HepG2 (cell line): ENCODE measurements at regions not wholly inside any gene's neighbourhood (a gene's known extent, or its start where the extent isn't known, plus 50 kb on each side); places are given as distances from the start of the nearest gene placed in this dataset.

Experiments
- ATAC-seq: fragments of 200-7000 bp; cut with Tn5 transposase; 3 replicates; pipeline ENCODE4 v1.9.1; 2020; ENCODE audit warnings: mild to moderate bottlenecking, moderate library complexity
- BruUV-seq: library from RNA; stranded (reverse); fragments of 400-500 nt; replicated peaks from 2 replicates; lab custom pipeline; 2021; lab: Mats Ljungman, UMichigan
- CTCF ChIA-PET: fragments of 300-600 bp; formaldehyde crosslinking; extraction: SDS; loops from one replicate; lab custom pipeline; 2021; ENCODE audit warnings: low total read pairs, inconsistent platforms, low intra/inter-chr PET ratio; lab: Yijun Ruan, JAX
- POLR2A ChIA-PET: fragments of 350-600 bp; sonication (Branson Sonifier 250); formaldehyde crosslinking; loops from one replicate; lab custom pipeline; 2020; ENCODE audit warnings: antibody characterized with exemption, inconsistent platforms; lab: Yijun Ruan, JAX
- DNase-seq: peaks from one replicate; pipeline ENCODE4 v3.0.0-alpha.2; 2015; ENCODE audit warnings: low spot score
- FAIRE-seq: peaks from 3 replicates; lab custom pipeline; 2011; peaks lifted over from hg19 to GRCh38; lab: Jason Lieb, UNC
- H2AFZ ChIP-seq: one replicate; pipeline ENCODE4 v1.6.1; 2011; ENCODE audit warnings: low read length, inconsistent platforms
- H3K27ac ChIP-seq: fragments of 300-600 bp; 3 replicates; pipeline ENCODE4 v1.8.0; 2011; ENCODE audit warnings: mixed run types, mild to moderate bottlenecking, mixed read lengths, low read length, inconsistent platforms; ENCODE audit not compliant: insufficient read depth; ENCODE audit errors: extremely low read length
- H3K27me3 ChIP-seq, 2 experiments: fragments of 200-600 bp in 1 of 2; 2 replicates in 1 of 2; 3 replicates in 1 of 2; pipeline versions ENCODE4 v1.6.0 to v1.8.0; 2011; ENCODE audit warnings: low read length in 2 of 2, mild to moderate bottlenecking in 2 of 2, moderate library complexity in 2 of 2, inconsistent platforms in 1 of 2; ENCODE audit not compliant: insufficient read depth in 2 of 2, control insufficient read depth in 1 of 2
- H3K36me3 ChIP-seq, 2 experiments: fragments of 200-600 bp in 1 of 2; replicated peaks in 1 of 2; 2 replicates in 1 of 2; 3 replicates in 1 of 2; pipeline versions ENCODE4 v1.5.1 to v1.8.0; 2011; ENCODE audit warnings: low read length in 2 of 2, inconsistent platforms in 1 of 2; ENCODE audit not compliant: insufficient read depth in 2 of 2, control insufficient read depth in 1 of 2
- H3K4me1 ChIP-seq: 2 replicates; pipeline ENCODE4 v1.5.1; 2012; ENCODE audit warnings: low read length, inconsistent platforms; ENCODE audit not compliant: insufficient read depth
- H3K4me2 ChIP-seq: 2 replicates; pipeline ENCODE4 v1.6.0; 2011; ENCODE audit warnings: low read depth, low read length, inconsistent platforms
- H3K4me3 ChIP-seq, 3 experiments: fragments of 200-600 bp in 1 of 3; sonication (generic), shearing (Covaris generic) in 1 of 3; replicated peaks in 1 of 3; 2 replicates each; pipeline ENCODE4 v1.5.1; 2011 to 2016; ENCODE audit warnings: low read length in 3 of 3, inconsistent platforms in 2 of 3, low read depth in 2 of 3, mild to moderate bottlenecking in 2 of 3, control low read depth in 1 of 3, mixed read lengths in 1 of 3; ENCODE audit not compliant: insufficient read depth in 1 of 3
- H3K79me2 ChIP-seq: one replicate; pipeline ENCODE4 v1.6.1; 2011; ENCODE audit warnings: low read length, inconsistent platforms; ENCODE audit not compliant: insufficient read depth
- H3K9ac ChIP-seq: 2 replicates; pipeline ENCODE4 v1.6.0; 2011; ENCODE audit warnings: mild to moderate bottlenecking, low read depth, low read length, inconsistent platforms; ENCODE audit not compliant: insufficient read depth
- H3K9me3 ChIP-seq: 2 replicates; pipeline ENCODE4 v1.5.1; 2012; ENCODE audit warnings: mild to moderate bottlenecking, low read length
- H4K20me1 ChIP-seq: 2 replicates; pipeline ENCODE4 v1.6.0; 2011; ENCODE audit warnings: inconsistent platforms, mild to moderate bottlenecking, low read length, moderate library complexity; ENCODE audit not compliant: insufficient read depth
- ADNP ChIP-seq: sonication (generic); formaldehyde crosslinking; IDR thresholded peaks from 2 replicates; pipeline ENCODE4 v1.4.0; 2020; ENCODE audit warnings: missing genetic modification reagents
- ATM ChIP-seq: fragments of 450-650 bp; IDR thresholded peaks from 2 replicates; pipeline ENCODE4 v1.7.1; 2017; ENCODE audit warnings: mild to moderate bottlenecking, borderline replicate concordance
- EEA1 ChIP-seq: sonication (generic); formaldehyde crosslinking; IDR thresholded peaks from 2 replicates; pipeline ENCODE4 v1.5.1; 2020; ENCODE audit warnings: mild to moderate bottlenecking, missing genetic modification reagents, borderline replicate concordance
- FLYWCH1 ChIP-seq: sonication (generic); formaldehyde crosslinking; IDR thresholded peaks from 2 replicates; pipeline ENCODE4 v1.8.1; 2023; ENCODE audit warnings: mild to moderate bottlenecking, missing genetic modification reagents
- HNRNPK ChIP-seq: fragments of 200-400 bp; formaldehyde crosslinking; IDR thresholded peaks from 2 replicates; pipeline ENCODE4 v1.6.1; 2018; ENCODE audit warnings: low read length, low read depth, moderate library complexity, mild to moderate bottlenecking; ENCODE audit not compliant: poor library complexity, severe bottlenecking
- IRF1 ChIP-seq: sonication (generic); formaldehyde crosslinking; IDR thresholded peaks from 2 replicates; pipeline ENCODE4 v1.4.0; 2020; ENCODE audit warnings: low read depth, mild to moderate bottlenecking, missing genetic modification reagents
- LRRFIP1 ChIP-seq: sonication (generic); formaldehyde crosslinking; conservative IDR thresholded peaks from 2 replicates; pipeline ENCODE4 v1.4.0; 2020; ENCODE audit warnings: missing genetic modification reagents
- PHF8 ChIP-seq: sonication (generic); formaldehyde crosslinking; IDR thresholded peaks from 2 replicates; pipeline ENCODE4 v1.5.0; 2020; ENCODE audit warnings: missing genetic modification reagents
- RBM22 ChIP-seq: fragments of 200-400 bp; formaldehyde crosslinking; optimal IDR thresholded peaks from 2 replicates; pipeline ENCODE3; 2017; ENCODE audit warnings: mild to moderate bottlenecking, low read length, moderate library complexity
- REL ChIP-seq: sonication (generic); formaldehyde crosslinking; conservative IDR thresholded peaks from 2 replicates; pipeline ENCODE4 v1.8.0; 2022; ENCODE audit warnings: mild to moderate bottlenecking, missing genetic modification reagents, moderate library complexity
- ZBTB39 ChIP-seq: sonication (generic); formaldehyde crosslinking; IDR thresholded peaks from 2 replicates; pipeline ENCODE4 v1.5.0; 2020; ENCODE audit warnings: missing genetic modification reagents
- ZBTB4 ChIP-seq: sonication (generic); formaldehyde crosslinking; IDR thresholded peaks from 2 replicates; pipeline ENCODE4 v1.4.0; 2020; ENCODE audit warnings: missing genetic modification reagents, mild to moderate bottlenecking, borderline replicate concordance
- ZBTB7A ChIP-seq: sonication (generic); formaldehyde crosslinking; IDR thresholded peaks from 2 replicates; pipeline ENCODE4 v1.8.0; 2022; ENCODE audit warnings: mild to moderate bottlenecking, missing genetic modification reagents
- ZNF350 ChIP-seq: sonication (generic); formaldehyde crosslinking; IDR thresholded peaks from 2 replicates; pipeline ENCODE4 v1.4.0; 2020; ENCODE audit warnings: mild to moderate bottlenecking, low read depth, missing genetic modification reagents, borderline replicate concordance
- WGBS: methylation state at CpG from one replicate; pipeline ENCODE4 v1.1.6; 2017; ENCODE audit warnings: low lambda C conversion rate; 5-methylcytosine and 5-hydroxymethylcytosine counted together
- in situ Hi-C: cut with HindIII; loops from 2 replicates; pipeline ENCODE4 v1.10.0; 2017; ENCODE audit warnings: low pct_unique_long_range_greater_than_20kb; ENCODE audit not compliant: extremely low pct_ligation_motif_present
- intact Hi-C: fragments of 100-400 bp; cut with micrococcal nuclease; formaldehyde crosslinking; loops from one replicate; pipeline ENCODE4 v1.10.0; 2022; ENCODE audit not compliant: unreplicated experiment

- no peak for TF ChIP-seq FLYWCH1 (CRISPR knock-in tag)
- TF ChIP-seq, all 625 proteins: peak for 0
Measured at GRCh38 chr20:18981962-18982539, 168.5 kb downstream of the SCP2D1 start (continued).

- Histone ChIP-seq H3K27ac (no peak overlapping the region), H3K9ac (no peak overlapping the region), H3K79me2 (no peaks in the 10 kb centered on the region), H2AFZ (no peak overlapping the region), H4K20me1 (no peaks in the 10 kb centered on the region), H3K4me3 (no peak overlapping the region), H3K4me2 (no peak overlapping the region), H3K36me3 (no peaks in the 10 kb centered on the region), H3K27me3 (no peaks in the 10 kb centered on the region), H3K9me3 (no peaks in the 10 kb centered on the region), H3K4me1 (no peaks in the 10 kb centered on the region)
- FAIRE-seq = no peak
- intact Hi-C loops (no loop called here), in situ Hi-C loops (no loop called here)
- no peak for ATAC-seq
- ChIA-PET POLR2A (no interaction called here), CTCF (no interaction called here)
- WGBS = 36% methylated on average over 5 of the region's 5 CpGs
- no peak for DNase-seq
- BruUV-seq = no TSS peak
- no peak for TF ChIP-seq ZBTB4 (CRISPR knock-in tag)
- no peak for TF ChIP-seq IRF1
- no peak for TF ChIP-seq ZBTB39 (CRISPR knock-in tag)
- no peak for TF ChIP-seq ZNF350 (CRISPR knock-in tag)
- no peak for TF ChIP-seq ADNP (CRISPR knock-in tag)
- no peak for TF ChIP-seq PHF8 (CRISPR knock-in tag)
- TF ChIP-seq REL (CRISPR knock-in tag) = no peak
- TF ChIP-seq LRRFIP1 (CRISPR knock-in tag) = no peak
- TF ChIP-seq EEA1 = no peak
- TF ChIP-seq RBM22 = no peak
- no peak for TF ChIP-seq HNRNPK
- TF ChIP-seq ATM = no peak
- TF ChIP-seq ZBTB7A (CRISPR knock-in tag) = no peak
Measured at GRCh38 chr20:18983796-18984195, 170.2 kb downstream of the SCP2D1 start.
